Small intestine (tissue), 7 donors: ENCODE measurements at regions not wholly inside any gene's neighbourhood (a gene's known extent, or its start where the extent isn't known, plus 50 kb on each side); places are given as distances from the start of the nearest gene placed in this dataset.

Experiments used
- DNase-seq, 2 donors: peaks; one replicate each; pipeline versions ENCODE4 v3.0.0 to v3.0.0-alpha.2; 2013
- FAIRE-seq: peaks from 2 replicates; lab custom pipeline; 2012; peaks lifted over from hg19 to GRCh38; lab: Jason Lieb, UNC
- H3K27ac ChIP-seq, 3 donors: one replicate each; pipeline ENCODE4 v1.5.1; 2013; ENCODE audit warnings: low read length in 2 of 3, mild to moderate bottlenecking in 2 of 3, control low read depth in 1 of 3, inconsistent platforms in 1 of 3, low read depth in 1 of 3, moderate library complexity in 1 of 3
- H3K27me3 ChIP-seq, 3 donors: one replicate each; pipeline ENCODE4 v1.6.1; 2013; ENCODE audit warnings: low read length in 3 of 3, inconsistent platforms in 1 of 3; ENCODE audit not compliant: control insufficient read depth in 3 of 3, insufficient read depth in 3 of 3
- H3K36me3 ChIP-seq, 3 donors: one replicate each; pipeline ENCODE4 v1.6.1; 2013; ENCODE audit warnings: low read length in 3 of 3, inconsistent platforms in 1 of 3, low read depth in 1 of 3, mild to moderate bottlenecking in 1 of 3, moderate library complexity in 1 of 3; ENCODE audit not compliant: control insufficient read depth in 3 of 3, insufficient read depth in 2 of 3
- H3K4me1 ChIP-seq, 3 donors: one replicate each; pipeline ENCODE4 v1.6.1; 2013; ENCODE audit warnings: low read length in 2 of 3, inconsistent platforms in 1 of 3, low read depth in 1 of 3, mild to moderate bottlenecking in 1 of 3, moderate library complexity in 1 of 3; ENCODE audit not compliant: control insufficient read depth in 3 of 3, insufficient read depth in 2 of 3
- H3K4me3 ChIP-seq, 3 donors: one replicate each; pipeline ENCODE4 v1.5.1; 2013; ENCODE audit warnings: low read length in 3 of 3, control low read depth in 1 of 3, inconsistent platforms in 1 of 3, low read depth in 1 of 3, mild to moderate bottlenecking in 1 of 3, moderate library complexity in 1 of 3
- H3K9me3 ChIP-seq, 2 donors: one replicate each; pipeline ENCODE4 v1.6.1; 2013; ENCODE audit warnings: low read depth in 1 of 2, low read length in 1 of 2; ENCODE audit not compliant: control insufficient read depth in 2 of 2, insufficient read depth in 1 of 2
- WGBS, 3 donors: extraction: QIAGEN DNeasy Blood & Tissue Kit; methylation state at CpG; one replicate each; pipeline ENCODE4 v1.1.7; 2013; 5-methylcytosine and 5-hydroxymethylcytosine counted together
- donor health status: healthy with polysubstance abuse.
- donor health status: control.
- donor health status: control.
- donor health status: Bipolar disorder and iron deficiency.
- donor health status: healthy.

GRCh38 chr12:16939871-16940306 lies 333.9 kb upstream of the LMO3 start:
- peaks cover 0 to 7% of the 10 kb centered on the region in 2 donors for H3K9me3 ChIP-seq
- 31 to 39% (median 33%) methylated on average over 6 of the region's 6 CpGs for WGBS, 3 donors
- H3K4me1 ChIP-seq = no peaks in the 10 kb centered on the region
- H3K27ac ChIP-seq = no peak overlapping the region
- no peaks in the 10 kb centered on the region for H3K36me3 ChIP-seq
- H3K27me3 ChIP-seq = no peaks in the 10 kb centered on the region
- FAIRE-seq (no peak), DNase-seq (peak; percentile 31 to 57)
- no peak overlapping the region for H3K4me3 ChIP-seq

- no peaks in the 10 kb centered on the region for H3K4me1 ChIP-seq
- H3K36me3 ChIP-seq = no peaks in the 10 kb centered on the region
- H3K9me3 ChIP-seq = peaks cover 0 to 10% of the 10 kb centered on the region in 2 donors
- WGBS, 3 donors = 59 to 73% (median 64%) methylated on average over 2 of the region's 2 CpGs
- H3K27ac ChIP-seq = no peak overlapping the region
- no peak overlapping the region for H3K4me3 ChIP-seq
- FAIRE-seq (no peak), DNase-seq (no peak)
- H3K27me3 ChIP-seq = no peaks in the 10 kb centered on the region
These were observed 321.3 kb upstream of the LMO3 start for GRCh38 chr12:16927259-16927658.

DNA sequence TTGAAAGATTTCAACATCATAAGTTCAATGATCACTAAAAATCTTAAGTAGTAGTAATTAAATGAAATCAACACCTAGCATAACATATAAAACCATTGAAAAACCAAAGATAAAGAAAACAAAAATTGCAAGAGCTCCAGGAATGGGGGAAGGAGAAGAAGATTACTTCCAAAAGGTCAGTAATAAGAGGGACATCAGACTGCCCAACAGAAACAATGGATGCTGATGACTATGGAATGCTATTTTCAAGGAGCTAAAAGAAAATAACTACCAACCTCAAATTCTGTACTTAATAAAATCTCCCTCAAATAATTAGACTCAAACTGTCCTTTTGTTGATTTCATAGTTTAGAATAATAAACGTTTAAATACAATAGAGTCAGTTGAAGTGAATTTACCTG lies 314.5 kb upstream of the LMO3 start:
- DNase-seq = no peak
- Histone ChIP-seq H3K9me3 (peaks cover 0 to 17% of the 10 kb centered on the region in 2 donors), H3K36me3 (no peaks in the 10 kb centered on the region), H3K4me1 (no peaks in the 10 kb centered on the region), H3K4me3 (no peak overlapping the region), H3K27ac (no peak overlapping the region), H3K27me3 (no peaks in the 10 kb centered on the region)
- 82 to 95% (median 86%) methylated on average over 1 of the region's 1 CpG for WGBS, 3 donors
- FAIRE-seq = no peak

GRCh38 chr12:16919551-16919950 lies 313.6 kb upstream of the LMO3 start:
- H3K27ac ChIP-seq = no peak overlapping the region
- H3K4me3 ChIP-seq = no peak overlapping the region
- H3K9me3 ChIP-seq = peaks cover 0 to 15% of the 10 kb centered on the region in 2 donors
- H3K4me1 ChIP-seq = no peaks in the 10 kb centered on the region
- DNase-seq = no peak
- FAIRE-seq = no peak
- H3K36me3 ChIP-seq = no peaks in the 10 kb centered on the region
- H3K27me3 ChIP-seq = no peaks in the 10 kb centered on the region

DNA sequence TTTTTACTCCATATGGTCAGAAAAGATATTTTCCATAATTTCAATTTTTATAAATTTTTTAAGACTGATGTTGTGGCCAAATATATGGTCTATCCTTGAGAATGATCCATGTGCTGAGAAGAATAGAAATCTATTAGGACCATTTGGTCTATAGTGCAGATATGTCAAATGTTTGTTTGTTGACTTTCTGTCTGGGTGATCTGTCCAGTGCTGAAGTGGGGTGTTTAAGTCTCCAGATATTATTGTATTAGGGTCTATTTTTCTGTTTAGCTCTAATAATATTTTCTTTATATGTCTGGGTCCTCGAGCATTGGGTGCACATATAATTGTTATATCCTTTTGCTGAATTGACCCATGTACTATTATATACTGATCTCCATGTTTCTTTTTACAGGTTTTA lies 308.9 kb upstream of the LMO3 start:
- Histone ChIP-seq H3K4me1 (no peaks in the 10 kb centered on the region), H3K36me3 (no peaks in the 10 kb centered on the region), H3K9me3 (peaks cover 0 to 15% of the 10 kb centered on the region in 2 donors), H3K27me3 (no peaks in the 10 kb centered on the region), H3K27ac (no peak overlapping the region), H3K4me3 (no peak overlapping the region)
- DNase-seq (no peak), FAIRE-seq (no peak)
- 43 to 59% (median 54%) methylated on average over 1 of the region's 1 CpG for WGBS, 3 donors

DNA sequence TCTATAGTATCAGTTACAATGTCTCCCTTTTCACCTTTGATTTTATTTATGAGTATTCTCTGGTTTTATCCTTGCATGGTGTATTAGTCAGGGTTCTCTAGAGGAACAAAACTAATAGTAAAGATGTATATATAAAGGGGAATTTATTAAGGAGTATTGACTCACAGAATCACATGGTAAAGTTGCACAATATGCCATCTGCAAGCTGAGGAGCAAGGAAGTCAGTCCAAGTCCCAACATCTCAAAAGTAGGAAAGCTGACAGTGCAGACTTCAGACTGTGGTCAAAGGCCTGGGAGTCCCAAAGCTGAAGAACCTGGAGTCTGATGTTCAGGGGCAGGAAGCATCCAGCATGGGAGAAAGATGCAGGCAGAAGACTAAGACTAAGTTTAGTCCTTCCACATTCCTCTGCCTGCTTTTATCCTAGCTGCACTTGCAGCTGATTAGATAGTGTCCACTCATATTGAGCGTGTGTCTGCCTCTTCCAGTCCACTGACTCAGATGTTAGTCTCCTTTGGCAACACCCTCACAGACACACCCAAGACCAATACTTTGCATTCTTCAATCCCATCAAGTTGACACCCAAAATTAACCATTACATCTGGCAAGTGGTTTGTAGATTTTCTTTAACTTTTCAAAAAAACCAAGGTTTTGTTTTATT lies 308.0 kb upstream of the LMO3 start:
- H3K4me3 ChIP-seq = no peak overlapping the region
- H3K27ac ChIP-seq = no peak overlapping the region
- no peak for DNase-seq
- no peaks in the 10 kb centered on the region for H3K36me3 ChIP-seq
- peaks cover 0 to 15% of the 10 kb centered on the region in 2 donors for H3K9me3 ChIP-seq
- no peak for FAIRE-seq
- H3K4me1 ChIP-seq = no peaks in the 10 kb centered on the region
- WGBS, 3 donors = 38 to 75% (median 67%) methylated on average over 1 of the region's 1 CpG
- H3K27me3 ChIP-seq = no peaks in the 10 kb centered on the region

DNA sequence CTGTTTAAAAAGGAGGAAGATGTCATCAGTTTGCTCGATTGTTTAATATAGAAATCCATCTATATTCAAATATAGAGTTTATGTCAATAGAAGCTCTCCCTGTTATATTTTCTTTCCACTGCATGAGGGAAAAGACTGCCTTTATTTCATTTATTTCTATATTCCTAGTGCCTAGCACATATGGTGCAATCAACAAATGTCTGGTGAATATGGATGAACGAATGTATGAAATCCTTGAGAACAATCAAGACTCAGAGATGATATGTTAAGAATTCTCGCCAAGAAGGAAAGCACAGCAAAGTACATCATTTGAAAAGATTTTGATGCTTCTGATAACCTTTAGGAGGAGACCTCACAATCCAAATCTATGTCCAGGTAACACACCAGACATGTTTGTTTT lies 296.0 kb upstream of the LMO3 start:
- Histone ChIP-seq H3K9me3 (peaks cover 0 to 3% of the 10 kb centered on the region in 2 donors), H3K4me3 (no peak overlapping the region), H3K27me3 (no peaks in the 10 kb centered on the region), H3K36me3 (no peaks in the 10 kb centered on the region), H3K4me1 (no peaks in the 10 kb centered on the region), H3K27ac (no peak overlapping the region)
- no peak for DNase-seq
- 68 to 79% (median 76%) methylated on average over 3 of the region's 3 CpGs for WGBS, 3 donors
- no peak for FAIRE-seq

- DNase-seq (no peak), FAIRE-seq (no peak)
- H3K27me3 ChIP-seq = no peaks in the 10 kb centered on the region
- no peaks in the 10 kb centered on the region for H3K4me1 ChIP-seq
- H3K27ac ChIP-seq = no peak overlapping the region
- no peaks in the 10 kb centered on the region for H3K9me3 ChIP-seq
- H3K36me3 ChIP-seq = no peaks in the 10 kb centered on the region
- WGBS, 3 donors = 81 to 94% (median 92%) methylated on average over 14 of the region's 14 CpGs
- H3K4me3 ChIP-seq = no peak overlapping the region
These were observed 287.5 kb upstream of the LMO3 start for GRCh38 chr12:16893426-16893825.

- no peak overlapping the region for H3K27ac ChIP-seq
- H3K9me3 ChIP-seq = no peaks in the 10 kb centered on the region
- no peak for FAIRE-seq
- H3K36me3 ChIP-seq = no peaks in the 10 kb centered on the region
- no peaks in the 10 kb centered on the region for H3K27me3 ChIP-seq
- no peak overlapping the region for H3K4me3 ChIP-seq
- H3K4me1 ChIP-seq = no peaks in the 10 kb centered on the region
- no peak for DNase-seq
These were observed 285.7 kb upstream of the LMO3 start for GRCh38 chr12:16891673-16892072.
